Fibroblast of villous mesenchyme (primary cell): ENCODE measurements at regions not wholly inside any gene's neighbourhood (a gene's known extent, or its start where the extent isn't known, plus 50 kb on each side); places are given as distances from the start of the nearest gene placed in this dataset.
"Not testable (repeated sequence)": the region's sequence is repeated elsewhere in the genome, so short reads cannot be mapped to it uniquely, and the experiment has no call there.

ENCODE experiments used
- DNase-seq: peaks from one replicate; pipeline ENCODE4 v3.0.0-alpha.2; 2010; ENCODE audit warnings: low read depth
- H3K4me3 ChIP-seq: 2 replicates; pipeline ENCODE4 v1.5.1; 2011; ENCODE audit warnings: low read depth, mild to moderate bottlenecking, low read length
- CTCF ChIP-seq: IDR thresholded peaks from 2 replicates; pipeline ENCODE4 v1.5.1; 2012; ENCODE audit warnings: low read depth, mild to moderate bottlenecking, low read length; ENCODE audit not compliant: insufficient read depth

GRCh38 chr10:35783305-35783838 lies 141.3 kb upstream of the FZD8 start:
- no peak for DNase-seq
- H3K4me3 ChIP-seq = no peak overlapping the region
- no peak for TF ChIP-seq CTCF

- no peak overlapping the region for H3K4me3 ChIP-seq
- no peak for DNase-seq
- peak; percentile 32 for TF ChIP-seq CTCF
These were observed 139.5 kb upstream of the FZD8 start for GRCh38 chr10:35781643-35782035.

GRCh38 chr10:35780970-35781642 lies 139.0 kb upstream of the FZD8 start:
- TF ChIP-seq CTCF = peak; percentile 24
- no peak overlapping the region for H3K4me3 ChIP-seq
- DNase-seq = peak; percentile 38

- DNase-seq = no peak
- H3K4me3 ChIP-seq = no peak overlapping the region
- TF ChIP-seq CTCF = no peak
These were observed 136.2 kb upstream of the FZD8 start for GRCh38 chr10:35778306-35778705.

GRCh38 chr10:35776557-35776956 lies 134.5 kb upstream of the FZD8 start:
- not testable (repeated sequence) for H3K4me3 ChIP-seq, DNase-seq

- TF ChIP-seq CTCF = no peak
- no peak overlapping the region for H3K4me3 ChIP-seq
- DNase-seq = no peak
These were observed 132.0 kb upstream of the FZD8 start for GRCh38 chr10:35774109-35774508.

- no peak for DNase-seq
- TF ChIP-seq CTCF = no peak
- no peak overlapping the region for H3K4me3 ChIP-seq
These were observed 128.8 kb upstream of the FZD8 start for GRCh38 chr10:35770817-35771355.
